Adrenal gland (tissue), 5 donors: ENCODE measurements at regions not wholly inside any gene's neighbourhood (a gene's known extent, or its start where the extent isn't known, plus 50 kb on each side); places are given as distances from the start of the nearest gene placed in this dataset.

Source experiments
- CTCF ChIP-seq, 6 experiments: fragments of 450-650 bp in 4 of 6; fragments of 200-600 bp in 2 of 6; sonication (generic) in 1 of 6; IDR thresholded peaks; 1 replicate in 5 of 6; 2 replicates in 1 of 6; pipeline versions ENCODE4 v1.5.1 to v1.8.0; 2016 to 2021; ENCODE audit warnings: antibody characterized with exemption in 6 of 6, mild to moderate bottlenecking in 2 of 6, moderate library complexity in 1 of 6
- POLR2A ChIP-seq, 2 donors: fragments of 450-650 bp; IDR thresholded peaks; one replicate each; pipeline ENCODE4 v1.6.1; 2017; ENCODE audit warnings: antibody characterized with exemption in 2 of 2, mild to moderate bottlenecking in 2 of 2, moderate library complexity in 1 of 2
- donor health status: DM: no; HTN: no; CAD: no.

- TF ChIP-seq CTCF (IDR thresholded peaks at IDR 0.05) = no peak
- TF ChIP-seq POLR2A (IDR thresholded peaks at IDR 0.05) = no peak
Observed at GRCh38 chr6:14255916-14256315, 138.3 kb downstream of the CD83 start.
